ENCODE measurements at regions not wholly inside any gene's neighbourhood (a gene's known extent, or its start where the extent isn't known, plus 50 kb on each side); places are given as distances from the start of the nearest gene placed in this dataset.

DNA sequence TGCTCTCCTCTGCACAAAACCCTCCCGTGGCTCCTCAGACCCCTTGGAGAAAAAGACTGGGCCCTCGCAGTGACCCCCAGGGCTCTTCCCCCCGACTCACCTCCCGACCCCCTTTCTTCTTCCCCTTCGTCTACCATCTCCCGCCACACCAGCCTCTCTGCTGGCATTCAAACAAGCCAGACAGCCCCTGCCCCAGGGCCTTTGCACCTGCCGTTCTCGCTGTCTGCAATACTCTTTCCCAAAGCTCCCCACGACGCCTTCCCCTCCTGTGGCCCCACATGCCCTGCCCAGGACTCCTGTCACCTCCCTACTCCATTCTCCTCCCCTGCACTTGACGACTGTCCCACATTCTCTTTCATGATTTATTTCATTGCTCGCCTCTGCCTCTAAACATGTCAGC is 115.7 kb downstream of the PHETA1 start:
- TF ChIP-seq, protein P1, sequence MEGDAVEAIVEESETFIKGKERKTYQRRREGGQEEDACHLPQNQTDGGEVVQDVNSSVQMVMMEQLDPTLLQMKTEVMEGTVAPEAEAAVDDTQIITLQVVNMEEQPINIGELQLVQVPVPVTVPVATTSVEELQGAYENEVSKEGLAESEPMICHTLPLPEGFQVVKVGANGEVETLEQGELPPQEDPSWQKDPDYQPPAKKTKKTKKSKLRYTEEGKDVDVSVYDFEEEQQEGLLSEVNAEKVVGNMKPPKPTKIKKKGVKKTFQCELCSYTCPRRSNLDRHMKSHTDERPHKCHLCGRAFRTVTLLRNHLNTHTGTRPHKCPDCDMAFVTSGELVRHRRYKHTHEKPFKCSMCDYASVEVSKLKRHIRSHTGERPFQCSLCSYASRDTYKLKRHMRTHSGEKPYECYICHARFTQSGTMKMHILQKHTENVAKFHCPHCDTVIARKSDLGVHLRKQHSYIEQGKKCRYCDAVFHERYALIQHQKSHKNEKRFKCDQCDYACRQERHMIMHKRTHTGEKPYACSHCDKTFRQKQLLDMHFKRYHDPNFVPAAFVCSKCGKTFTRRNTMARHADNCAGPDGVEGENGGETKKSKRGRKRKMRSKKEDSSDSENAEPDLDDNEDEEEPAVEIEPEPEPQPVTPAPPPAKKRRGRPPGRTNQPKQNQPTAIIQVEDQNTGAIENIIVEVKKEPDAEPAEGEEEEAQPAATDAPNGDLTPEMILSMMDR (IDR thresholded peaks at IDR 0.05), result no peak
- TF ChIP-seq POLR2A (IDR thresholded peaks at IDR 0.05) (no peak), EP300 (IDR thresholded peaks at IDR 0.05) (no peak)
